ENCODE measurements at regions not wholly inside any gene's neighbourhood (a gene's known extent, or its start where the extent isn't known, plus 50 kb on each side); places are given as distances from the start of the nearest gene placed in this dataset.

DNA sequence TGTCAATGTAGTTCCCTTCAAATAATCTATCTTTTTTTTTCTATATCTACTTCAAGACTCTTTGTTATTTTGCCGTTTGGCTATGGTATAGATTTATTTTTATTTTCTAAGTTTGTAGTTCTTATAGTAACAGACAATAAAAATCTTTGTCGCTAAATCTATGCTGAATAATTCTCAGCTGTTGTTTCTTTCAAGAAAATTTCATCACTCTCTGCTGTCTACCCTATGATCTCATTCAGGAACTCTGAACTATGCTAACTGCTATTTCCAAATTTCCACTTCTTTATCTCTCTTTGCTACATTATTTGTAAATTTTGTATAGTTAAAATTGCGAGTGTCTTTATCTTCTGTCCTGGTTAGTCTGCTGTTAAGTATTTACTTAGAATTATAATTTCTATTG is 353.6 kb downstream of the LRFN5 start:
- no peaks in the 10 kb centered on the region for H3K27me3 ChIP-seq
- DNase-seq, result no peak
- H3K4me3 ChIP-seq (ENCODE audit: low read depth, low read length), result no peak overlapping the region
- H3K4me1 ChIP-seq, result no peaks in the 10 kb centered on the region
- no peaks in the 10 kb centered on the region for H3K36me3 ChIP-seq
- TF ChIP-seq, protein P1, sequence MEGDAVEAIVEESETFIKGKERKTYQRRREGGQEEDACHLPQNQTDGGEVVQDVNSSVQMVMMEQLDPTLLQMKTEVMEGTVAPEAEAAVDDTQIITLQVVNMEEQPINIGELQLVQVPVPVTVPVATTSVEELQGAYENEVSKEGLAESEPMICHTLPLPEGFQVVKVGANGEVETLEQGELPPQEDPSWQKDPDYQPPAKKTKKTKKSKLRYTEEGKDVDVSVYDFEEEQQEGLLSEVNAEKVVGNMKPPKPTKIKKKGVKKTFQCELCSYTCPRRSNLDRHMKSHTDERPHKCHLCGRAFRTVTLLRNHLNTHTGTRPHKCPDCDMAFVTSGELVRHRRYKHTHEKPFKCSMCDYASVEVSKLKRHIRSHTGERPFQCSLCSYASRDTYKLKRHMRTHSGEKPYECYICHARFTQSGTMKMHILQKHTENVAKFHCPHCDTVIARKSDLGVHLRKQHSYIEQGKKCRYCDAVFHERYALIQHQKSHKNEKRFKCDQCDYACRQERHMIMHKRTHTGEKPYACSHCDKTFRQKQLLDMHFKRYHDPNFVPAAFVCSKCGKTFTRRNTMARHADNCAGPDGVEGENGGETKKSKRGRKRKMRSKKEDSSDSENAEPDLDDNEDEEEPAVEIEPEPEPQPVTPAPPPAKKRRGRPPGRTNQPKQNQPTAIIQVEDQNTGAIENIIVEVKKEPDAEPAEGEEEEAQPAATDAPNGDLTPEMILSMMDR (IDR thresholded peaks at IDR 0.05; ENCODE audit: low read depth, low read length), result no peak
- no peaks in the 10 kb centered on the region for H3K9me3 ChIP-seq

GRCh38 chr14:41957459-41957858 is 350.8 kb downstream of the LRFN5 start:
- DNase-seq, result no peak
- Histone ChIP-seq H3K4me1 (no peaks in the 10 kb centered on the region), H3K36me3 (no peaks in the 10 kb centered on the region), H3K27me3 (no peaks in the 10 kb centered on the region), H3K4me3 (ENCODE audit: low read depth, low read length) (no peak overlapping the region), H3K9me3 (no peaks in the 10 kb centered on the region)
- TF ChIP-seq, protein P1 (IDR thresholded peaks at IDR 0.05; ENCODE audit: low read depth, low read length), result no peak

Data from BE2C (cell line).